ENCODE measurements at regions not wholly inside any gene's neighbourhood (a gene's known extent, or its start where the extent isn't known, plus 50 kb on each side); places are given as distances from the start of the nearest gene placed in this dataset.
"Not testable (repeated sequence)": the region's sequence is repeated elsewhere in the genome, so short reads cannot be mapped to it uniquely, and the experiment has no call there.

DNA sequence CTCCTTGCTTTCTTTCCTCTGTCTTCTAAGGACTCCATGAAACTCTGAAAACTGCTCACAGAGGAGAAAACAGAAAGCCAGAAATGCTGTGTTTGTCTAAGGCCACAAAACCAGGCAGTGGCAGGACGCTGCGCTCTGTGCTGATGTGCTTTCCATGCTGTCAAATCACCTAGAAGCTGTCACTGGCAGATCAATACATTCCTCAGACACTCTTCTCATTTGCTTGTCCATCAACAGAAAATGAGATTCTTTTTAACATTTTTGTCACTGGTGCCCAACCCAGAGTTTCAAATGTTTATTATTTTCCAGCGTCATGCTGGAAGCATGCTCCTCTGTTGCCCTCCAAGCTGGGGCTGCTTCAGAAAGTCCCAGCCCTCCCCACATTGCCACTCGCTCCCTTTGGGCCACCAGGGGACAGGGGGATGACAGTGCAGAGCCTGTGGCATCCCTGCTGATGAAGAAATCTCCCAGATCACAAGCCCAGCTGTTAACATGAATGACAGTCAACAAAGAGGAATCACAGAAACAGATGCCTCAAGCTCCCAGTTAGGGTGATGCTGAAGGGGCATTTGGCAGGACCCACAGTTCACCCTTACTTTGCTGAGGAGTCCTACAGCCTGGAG is 117.5 kb upstream of the MEIS1 start:
- intact Hi-C loops (cut with micrococcal nuclease): no loop called here

GRCh38 chr2:66306483-66306882 is 128.4 kb upstream of the MEIS1 start:
- intact Hi-C loops (cut with micrococcal nuclease): no loop called here

DNA sequence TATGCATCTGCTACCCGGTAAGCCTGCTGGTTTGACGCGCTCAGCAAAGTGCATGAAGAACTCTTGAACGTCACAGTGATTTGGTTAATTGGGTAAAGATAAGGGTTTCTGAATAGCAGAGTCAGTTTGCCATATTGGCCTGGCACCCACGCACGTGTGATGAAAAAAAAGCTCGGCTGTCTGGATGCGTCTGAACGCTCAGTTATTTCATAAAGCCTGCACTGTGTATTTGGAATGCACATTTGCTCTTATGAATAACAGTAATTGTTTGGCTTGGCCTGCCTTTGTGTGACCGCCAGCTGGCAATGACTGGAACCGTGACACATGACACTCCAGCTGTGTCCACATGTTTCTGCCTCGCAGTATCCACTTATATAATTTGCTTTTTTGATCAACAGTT is 129.2 kb upstream of the MEIS1 start:
- intact Hi-C loops (cut with micrococcal nuclease): no loop called here

DNA sequence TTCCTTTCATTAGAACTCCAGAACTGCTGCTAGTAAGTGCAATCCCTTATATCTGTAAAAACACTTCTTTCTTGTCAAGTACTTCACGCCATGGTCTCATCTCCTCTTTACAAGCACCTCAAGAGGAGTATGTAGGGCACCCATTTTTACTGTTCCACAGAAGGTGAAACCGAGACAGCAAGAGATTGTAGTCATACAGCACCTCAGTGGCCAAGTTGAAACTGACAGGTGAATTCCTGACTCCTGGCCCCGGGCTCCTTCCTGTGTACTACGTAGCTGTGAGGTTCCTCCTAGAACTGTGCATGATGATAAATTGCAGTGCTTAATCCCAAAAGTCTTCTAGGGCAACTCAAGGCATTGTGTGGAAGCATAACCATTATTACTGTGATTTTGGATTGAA is 131.5 kb upstream of the MEIS1 start:
- intact Hi-C loops (cut with micrococcal nuclease): no loop called here

- intact Hi-C loops (cut with micrococcal nuclease): no loop called here
Observed at GRCh38 chr2:66301767-66302140, 133.2 kb upstream of the MEIS1 start.

GRCh38 chr2:66301022-66301766 is 133.7 kb upstream of the MEIS1 start:
- intact Hi-C loops (cut with micrococcal nuclease): no loop called here

DNA sequence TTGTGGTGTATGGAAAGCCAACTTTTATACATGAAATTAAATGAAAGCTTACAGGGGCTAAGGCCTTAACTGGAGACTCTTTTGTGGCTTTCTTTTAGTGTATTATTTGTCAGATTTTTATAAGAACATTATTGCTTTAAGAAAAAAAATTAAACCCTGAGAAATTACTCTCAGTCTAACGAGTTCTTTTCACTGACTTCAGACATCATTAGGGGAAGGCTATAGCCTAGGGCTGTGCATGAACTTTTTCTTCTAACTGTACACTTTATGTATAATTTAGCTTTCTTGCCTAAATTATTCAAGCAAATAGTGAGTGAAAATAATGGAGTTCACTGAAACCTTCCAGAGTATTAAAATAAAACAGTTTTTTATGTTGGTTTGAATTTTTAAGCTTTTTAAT is 151.1 kb upstream of the MEIS1 start:
- intact Hi-C loops (cut with micrococcal nuclease): no loop called here

GRCh38 chr2:66281980-66282379 is 152.9 kb upstream of the MEIS1 start:
- intact Hi-C loops (cut with micrococcal nuclease): no loop called here

DNA sequence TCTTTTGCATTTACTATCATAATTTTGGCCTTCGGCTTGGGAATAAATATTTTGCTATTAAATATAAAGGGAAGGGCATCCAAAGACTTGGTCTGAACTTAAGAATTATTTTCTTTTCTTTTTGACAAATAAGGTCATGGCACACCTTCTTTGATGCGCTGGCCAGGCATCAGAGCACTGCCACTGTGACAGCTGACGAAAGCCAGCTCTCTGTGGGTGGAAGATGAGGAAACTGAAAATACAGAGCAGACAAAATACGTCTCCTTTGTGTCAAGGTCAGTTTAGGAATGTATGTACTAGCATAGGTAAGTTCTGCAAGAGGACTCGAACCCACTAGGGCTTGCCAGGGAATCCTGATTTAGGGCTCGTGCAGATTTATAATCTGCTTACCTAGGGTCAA is 155.9 kb upstream of the MEIS1 start:
- intact Hi-C loops (cut with micrococcal nuclease): no loop called here

GRCh38 chr2:66275984-66276383 is 158.9 kb upstream of the MEIS1 start:
- intact Hi-C loops (cut with micrococcal nuclease): no loop called here

DNA sequence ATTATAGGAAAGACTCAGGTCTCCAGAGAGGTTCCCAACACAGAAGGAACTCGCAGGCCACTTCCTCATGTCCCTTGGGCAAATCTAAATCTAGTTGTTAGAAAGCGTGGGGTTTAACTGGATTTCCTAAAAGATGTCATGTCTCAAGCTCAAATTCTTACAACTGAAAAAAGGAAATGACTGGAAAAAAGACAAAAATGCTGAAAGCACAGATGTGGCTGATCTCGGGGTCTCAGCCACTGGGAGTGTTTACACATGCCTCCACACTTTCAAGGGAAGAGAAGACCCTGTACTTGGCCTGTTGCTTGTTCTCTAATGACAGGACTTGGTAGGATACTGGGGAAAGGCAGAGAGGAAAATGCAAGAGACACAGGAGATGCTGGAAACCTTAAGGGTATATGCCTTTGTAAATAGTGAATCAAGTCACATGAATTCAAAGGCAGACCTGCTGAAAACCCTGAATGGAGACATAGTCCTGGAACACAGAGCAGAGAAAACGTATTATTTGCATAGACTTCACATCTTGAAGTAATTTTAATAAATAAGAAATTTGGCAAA is 160.9 kb upstream of the MEIS1 start:
- intact Hi-C loops (cut with micrococcal nuclease): no loop called here

- intact Hi-C loops (cut with micrococcal nuclease): no loop called here
Observed at GRCh38 chr2:66272751-66273150, 162.2 kb upstream of the MEIS1 start.

GRCh38 chr2:66271777-66272176 is 163.1 kb upstream of the MEIS1 start:
- intact Hi-C loops (cut with micrococcal nuclease): no loop called here

GRCh38 chr2:66270247-66270646 is 164.7 kb upstream of the MEIS1 start:
- intact Hi-C loops (cut with micrococcal nuclease): no loop called here

GRCh38 chr2:66269166-66269565 is 165.8 kb upstream of the MEIS1 start:
- intact Hi-C loops (cut with micrococcal nuclease): no loop called here

- intact Hi-C loops (cut with micrococcal nuclease): no loop called here
Observed at GRCh38 chr2:66268756-66269155, 166.2 kb upstream of the MEIS1 start.

DNA sequence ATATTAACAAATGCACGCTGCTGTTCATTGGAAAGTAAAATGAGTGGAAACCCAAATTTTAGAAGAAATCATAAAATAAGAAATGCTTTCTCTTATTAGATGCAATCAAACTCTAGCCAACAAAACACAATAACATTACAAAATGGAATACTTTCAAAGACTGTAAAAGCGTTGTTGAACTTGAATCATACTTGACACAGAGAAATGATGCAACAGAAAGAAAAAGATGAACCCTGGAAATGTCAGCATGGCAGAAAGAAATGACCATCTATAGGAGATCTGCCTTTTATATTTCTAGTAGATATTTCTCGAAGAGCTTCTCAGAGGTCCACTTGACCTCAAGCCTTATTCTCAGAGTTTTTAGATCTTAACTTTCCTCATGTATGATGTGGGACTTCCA is 170.6 kb upstream of the MEIS1 start:
- intact Hi-C loops (cut with micrococcal nuclease): no loop called here

DNA sequence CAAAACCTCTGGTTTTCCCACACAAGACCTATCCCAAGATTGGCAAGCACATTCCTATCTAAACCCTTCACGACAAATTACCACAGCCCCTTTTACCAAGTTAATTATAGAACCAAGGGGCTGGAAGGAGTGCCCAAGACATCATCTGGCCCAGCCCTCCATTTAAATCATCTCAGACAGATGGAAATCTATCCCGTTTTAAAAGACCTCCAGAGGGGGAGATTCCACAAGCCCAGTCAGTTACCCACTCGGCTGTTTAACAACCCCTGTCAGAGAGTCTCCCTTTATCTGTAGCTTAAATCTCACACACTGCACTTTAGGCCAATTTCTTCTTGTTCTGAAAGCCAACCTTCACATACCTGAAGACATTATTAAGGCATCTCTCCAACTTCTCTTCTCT is 179.1 kb upstream of the MEIS1 start:
- intact Hi-C loops (cut with micrococcal nuclease): no loop called here

- intact Hi-C loops (cut with micrococcal nuclease): no loop called here
Observed at GRCh38 chr2:66255136-66255535, 179.8 kb upstream of the MEIS1 start.

DNA sequence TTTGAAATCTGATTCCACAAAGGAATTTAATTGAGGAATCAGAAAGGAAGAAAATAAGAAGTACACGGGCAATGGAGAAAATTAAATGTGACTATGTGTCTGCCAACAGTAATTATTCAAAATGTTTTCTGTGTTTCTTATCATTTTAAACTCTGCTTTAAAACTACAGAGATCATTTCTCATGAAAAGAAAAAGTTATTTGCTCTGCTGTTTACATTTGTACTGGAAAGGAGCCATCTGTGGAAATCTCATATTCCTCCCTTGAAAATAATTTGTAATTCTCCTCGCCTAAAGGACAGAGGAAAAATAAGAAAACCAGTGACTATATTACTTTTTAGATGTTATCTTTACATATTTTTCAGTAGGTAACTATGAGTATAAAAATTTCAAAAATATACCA is 181.9 kb upstream of the MEIS1 start:
- intact Hi-C loops (cut with micrococcal nuclease): no loop called here

GRCh38 chr2:66252109-66252508 is 182.8 kb upstream of the MEIS1 start:
- intact Hi-C loops (cut with micrococcal nuclease): no loop called here

- intact Hi-C loops (cut with micrococcal nuclease): no loop called here
Observed at GRCh38 chr2:66251573-66251972, 183.4 kb upstream of the MEIS1 start.

DNA sequence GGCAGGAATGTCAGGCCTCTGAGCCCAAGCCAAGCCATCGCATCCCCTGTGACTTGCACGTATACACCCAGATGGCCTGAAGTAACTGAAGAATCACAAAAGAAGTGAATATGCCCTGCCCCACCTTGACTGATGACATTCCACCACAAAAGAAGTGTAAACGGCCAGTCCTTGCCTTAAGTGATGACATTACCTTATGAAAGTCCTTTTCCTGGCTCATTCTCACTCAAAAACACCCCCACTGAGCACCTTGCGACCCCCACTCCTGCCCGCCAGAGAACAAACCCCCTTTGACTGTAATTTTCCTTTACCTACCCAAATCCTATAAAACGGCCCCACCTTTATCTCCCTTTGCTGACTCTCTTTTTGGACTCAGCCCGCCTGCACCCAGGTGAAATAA is 185.8 kb upstream of the MEIS1 start:
- intact Hi-C loops (cut with micrococcal nuclease): not testable (repeated sequence)

All from T-helper 2 cell treated with Interferon-gamma antibody and Interleukin-4, amounts not matched to agents 100 ng/mL and 5 ng/mL, for 36 hours (primary cell).